GM12878 (cell line): ENCODE measurements at regions not wholly inside any gene's neighbourhood (a gene's known extent, or its start where the extent isn't known, plus 50 kb on each side); places are given as distances from the start of the nearest gene placed in this dataset.

Experiments used
- ATAC-seq: fragments of 200-7000 bp; cut with Tn5 transposase; 3 replicates; pipeline ENCODE4 v1.9.1; 2020; ENCODE audit warnings: mild to moderate bottlenecking, moderate library complexity
- BruUV-seq: library from RNA; stranded (reverse); fragments of 400-500 nt; replicated peaks from 2 replicates; lab custom pipeline; 2021; lab: Mats Ljungman, UMichigan
- CTCF ChIA-PET: fragments of 300-600 bp; sonication (Branson Sonifier 250); formaldehyde crosslinking; extraction: SDS; loops from one replicate; lab custom pipeline; 2021; ENCODE audit warnings: inconsistent platforms; lab: Yijun Ruan, JAX
- POLR2A ChIA-PET: fragments of 350-600 bp; formaldehyde crosslinking; extraction: SDS; loops from one replicate; lab custom pipeline; 2021; ENCODE audit warnings: inconsistent platforms; lab: Charles Lee
- RAD21 ChIA-PET: fragments of 300-600 bp; sonication (Branson Sonifier 250); formaldehyde crosslinking; loops from one replicate; lab custom pipeline; 2023; ENCODE audit warnings: antibody characterized with exemption; ENCODE audit not compliant: unreplicated experiment; lab: Charles Lee
- SMC1A ChIA-PET: fragments of 300-600 bp; sonication (Branson Sonifier 250); formaldehyde crosslinking; loops from one replicate; lab custom pipeline; 2023; ENCODE audit not compliant: unreplicated experiment, uncharacterized antibody; lab: Charles Lee
- DNase-seq: peaks from one replicate; pipeline ENCODE4 v3.0.0-alpha.2; 2011; ENCODE audit warnings: low read depth, low spot score
- FAIRE-seq: peaks from 3 replicates; lab custom pipeline; 2011; peaks lifted over from hg19 to GRCh38; lab: Jason Lieb, UNC
- H2AFZ ChIP-seq: 2 replicates; pipeline ENCODE4 v1.6.0; 2011; ENCODE audit warnings: low read depth, low read length, control low read depth; ENCODE audit not compliant: control insufficient read depth
- H3K27ac ChIP-seq: 2 replicates; pipeline ENCODE4 v1.5.1; 2011; ENCODE audit warnings: control low read depth; ENCODE audit not compliant: control insufficient read depth, insufficient read depth
- H3K27me3 ChIP-seq, 2 experiments: replicated peaks in 1 of 2; 2 replicates each; pipeline versions ENCODE4 v1.6.0 to v1.6.1; 2011; ENCODE audit warnings: low read length in 1 of 2; ENCODE audit not compliant: control insufficient read depth in 2 of 2, insufficient read depth in 2 of 2
- H3K36me3 ChIP-seq, 2 experiments: 2 replicates each; pipeline ENCODE4 v1.5.1; 2011; ENCODE audit warnings: low read length in 1 of 2; ENCODE audit not compliant: control insufficient read depth in 2 of 2, insufficient read depth in 2 of 2
- H3K4me1 ChIP-seq: 2 replicates; pipeline ENCODE4 v1.6.1; 2011; ENCODE audit warnings: mild to moderate bottlenecking, low read length, moderate library complexity, mixed read lengths; ENCODE audit not compliant: control insufficient read depth, insufficient read depth
- H3K4me2 ChIP-seq: 2 replicates; pipeline ENCODE4 v1.6.0; 2011; ENCODE audit warnings: control low read depth; ENCODE audit not compliant: control insufficient read depth, insufficient read depth
- H3K4me3 ChIP-seq: fragments of 200-600 bp; sonication (generic); 2 replicates; pipeline ENCODE4 v1.5.1; 2016
- H3K79me2 ChIP-seq: 2 replicates; pipeline ENCODE4 v1.6.0; 2011; ENCODE audit warnings: low read length; ENCODE audit not compliant: control insufficient read depth, insufficient read depth
- H3K9ac ChIP-seq: 2 replicates; pipeline ENCODE4 v1.8.0; 2011; ENCODE audit warnings: low read length, control low read depth, mixed read lengths; ENCODE audit not compliant: control insufficient read depth, insufficient read depth
- H3K9me3 ChIP-seq: replicated peaks from 3 replicates; pipeline ENCODE4 v1.5.1; 2011; ENCODE audit warnings: mild to moderate bottlenecking, low read length; ENCODE audit not compliant: control insufficient read depth, insufficient read depth
- H4K20me1 ChIP-seq: 2 replicates; pipeline ENCODE4 v1.6.0; 2011; ENCODE audit not compliant: control insufficient read depth, insufficient read depth
- BMI1 ChIP-seq: fragments of 450-650 bp; IDR thresholded peaks from 2 replicates; pipeline ENCODE4 v1.6.1; 2016; ENCODE audit warnings: mild to moderate bottlenecking, moderate library complexity, borderline replicate concordance
- ELK1 ChIP-seq: IDR thresholded peaks from 2 replicates; pipeline ENCODE4 v1.6.1; 2012; ENCODE audit warnings: low read depth, low read length, improper control_type of control experiment
- ESRRA ChIP-seq: IDR thresholded peaks from 2 replicates; pipeline ENCODE4 v1.6.1; 2012; ENCODE audit warnings: mild to moderate bottlenecking, low read length, improper control_type of control experiment
- NFYA ChIP-seq: IDR thresholded peaks from 2 replicates; pipeline ENCODE4 v1.6.1; 2011; ENCODE audit warnings: low read depth, mild to moderate bottlenecking, low read length, improper control_type of control experiment, borderline replicate concordance
- POLR2AphosphoS2 ChIP-seq: IDR thresholded peaks from 2 replicates; pipeline ENCODE4 v1.6.1; 2011; ENCODE audit warnings: low read depth, mild to moderate bottlenecking, low read length, improper control_type of control experiment, moderate library complexity
- SIX5 ChIP-seq: IDR thresholded peaks from 2 replicates; pipeline ENCODE4 v1.6.1; 2011; ENCODE audit warnings: mild to moderate bottlenecking, low read depth, low read length, moderate library complexity; ENCODE audit not compliant: severe bottlenecking
- WGBS: methylation state at CpG from one replicate; pipeline ENCODE4 v1.1.6; 2016; ENCODE audit warnings: low lambda C conversion rate; ENCODE audit not compliant: insufficient replicate concordance, insufficient coverage; ENCODE audit errors: missing lambda C conversion rate; 5-methylcytosine and 5-hydroxymethylcytosine counted together
- in situ Hi-C: fragments of 300-500 bp; cut with MboI; formaldehyde crosslinking; loops from 9 replicates; pipeline ENCODE4 v1.14.3; 2018; ENCODE audit warnings: mixed read lengths
- intact Hi-C: fragments of 100-400 bp; cut with micrococcal nuclease; formaldehyde crosslinking; loops from one replicate; pipeline ENCODE4 v1.14.2; 2022; ENCODE audit not compliant: unreplicated experiment

GRCh38 chr10:50992972-50993766, 81.1 kb upstream of the PRKG1 start:
- ChIA-PET POLR2A (no interaction called here), SMC1A (no interaction called here), CTCF (no interaction called here), RAD21 (no interaction called here)
- H3K4me2 ChIP-seq, result no peak overlapping the region
- H4K20me1 ChIP-seq, result no peaks in the 10 kb centered on the region
- H3K79me2 ChIP-seq, result no peaks in the 10 kb centered on the region
- intact Hi-C loops, result no loop called here
- H3K9me3 ChIP-seq, result no peaks in the 10 kb centered on the region
- H3K9ac ChIP-seq, result no peak overlapping the region
- DNase-seq, result no peak
- no peak overlapping the region for H3K27ac ChIP-seq
- no peak overlapping the region for H2AFZ ChIP-seq
- no peaks in the 10 kb centered on the region for H3K36me3 ChIP-seq
- in situ Hi-C loops, result no loop called here
- no peak for ATAC-seq
- no peak for FAIRE-seq
- 46% methylated on average over 16 of the region's 16 CpGs for WGBS
- H3K4me3 ChIP-seq, result no peak overlapping the region
- H3K4me1 ChIP-seq, result no peaks in the 10 kb centered on the region
- peaks cover 0 to 4% of the 10 kb centered on the region in 2 experiments; a peak in 2 of 4 replicates for H3K27me3 ChIP-seq
- TF ChIP-seq NFYA, result no peak
- no peak for TF ChIP-seq ESRRA
- TF ChIP-seq ELK1, result no peak
- no peak for TF ChIP-seq SIX5
- TF ChIP-seq BMI1, result no peak
- no peak for TF ChIP-seq POLR2AphosphoS2
- BruUV-seq, result no TSS peak
